ENCODE measurements at regions not wholly inside any gene's neighbourhood (a gene's known extent, or its start where the extent isn't known, plus 50 kb on each side); places are given as distances from the start of the nearest gene placed in this dataset.
"Not testable (repeated sequence)": the region's sequence is repeated elsewhere in the genome, so short reads cannot be mapped to it uniquely, and the experiment has no call there.

DNA sequence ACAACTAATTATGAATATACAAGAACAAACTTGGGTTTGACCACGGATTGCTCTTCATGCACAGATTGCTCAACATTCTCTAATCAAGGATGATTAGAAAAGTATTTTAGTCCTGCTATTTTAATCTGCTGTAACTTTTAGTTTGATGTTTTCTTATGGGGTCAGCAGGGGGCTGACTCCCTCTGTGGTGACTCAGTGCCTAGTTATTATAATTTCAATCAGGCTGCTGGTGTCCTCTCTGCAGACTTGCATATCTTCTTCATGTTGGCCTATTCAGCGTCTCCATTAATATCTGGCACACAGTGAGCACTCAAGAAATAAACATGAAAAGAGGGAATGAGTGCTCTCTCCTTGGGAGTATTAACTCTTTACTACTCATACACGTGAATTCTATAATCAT lies 223.8 kb upstream of the DDI1 start:
- DNase-seq, result no peak

DNA sequence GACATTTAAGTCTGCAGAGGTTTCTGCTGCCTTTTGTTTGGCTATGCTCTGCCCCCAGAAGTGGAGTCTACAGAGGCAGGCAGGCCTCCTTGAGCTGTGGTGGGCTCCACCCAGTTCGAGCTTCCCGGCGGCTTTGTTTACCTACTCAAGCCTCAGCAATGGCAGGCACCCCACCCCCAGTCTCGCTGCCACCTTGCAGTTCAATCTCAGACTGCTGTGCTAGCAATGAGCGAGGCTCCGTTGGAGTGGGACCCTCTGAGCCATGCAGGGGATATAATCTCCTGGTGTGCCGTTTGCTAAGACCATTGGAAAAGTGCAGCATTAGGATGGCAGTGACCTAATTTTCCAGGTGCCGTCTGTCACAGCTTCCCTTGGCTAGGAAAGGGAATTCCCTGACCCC lies 216.1 kb upstream of the DDI1 start:
- DNase-seq, result not testable (repeated sequence)

DNA sequence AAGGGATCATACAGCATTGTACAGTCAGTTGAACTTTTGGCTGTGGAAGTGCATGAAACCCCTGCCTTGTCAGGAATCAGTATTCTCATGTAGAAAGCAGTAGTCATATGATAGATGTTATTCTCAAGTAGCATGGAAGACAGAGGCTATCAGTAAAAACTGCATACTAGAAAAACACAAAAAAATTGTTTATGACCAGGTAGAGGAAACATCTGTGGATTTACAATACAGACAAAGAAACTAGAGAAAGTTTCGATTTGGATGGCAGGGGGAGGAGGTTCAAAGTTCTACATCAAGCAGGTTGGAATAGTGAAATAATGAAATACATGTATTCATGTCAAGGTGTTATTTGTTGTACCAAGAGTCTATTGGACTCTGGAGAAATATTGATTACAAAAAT lies 212.3 kb upstream of the DDI1 start:
- no peak for DNase-seq

DNA sequence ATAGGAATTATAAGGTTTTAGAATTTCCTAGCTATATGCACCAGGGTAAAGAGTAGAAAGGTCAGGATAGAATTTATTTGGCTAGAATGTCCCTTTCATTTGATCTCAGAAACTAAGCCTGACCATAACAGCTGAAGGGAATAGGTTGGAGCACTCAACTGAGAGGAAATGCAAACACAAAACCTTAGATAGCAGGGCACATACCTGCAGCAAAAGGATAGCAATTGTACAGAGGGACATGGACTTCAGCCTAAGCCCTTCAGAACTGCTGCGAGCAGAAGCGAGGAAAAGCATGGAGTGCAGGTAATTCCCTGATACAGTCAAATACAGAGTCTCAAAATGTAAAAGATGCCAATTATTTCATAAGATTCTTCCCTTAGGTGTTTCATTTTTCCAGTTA lies 211.0 kb upstream of the DDI1 start:
- no peak for DNase-seq

DNA sequence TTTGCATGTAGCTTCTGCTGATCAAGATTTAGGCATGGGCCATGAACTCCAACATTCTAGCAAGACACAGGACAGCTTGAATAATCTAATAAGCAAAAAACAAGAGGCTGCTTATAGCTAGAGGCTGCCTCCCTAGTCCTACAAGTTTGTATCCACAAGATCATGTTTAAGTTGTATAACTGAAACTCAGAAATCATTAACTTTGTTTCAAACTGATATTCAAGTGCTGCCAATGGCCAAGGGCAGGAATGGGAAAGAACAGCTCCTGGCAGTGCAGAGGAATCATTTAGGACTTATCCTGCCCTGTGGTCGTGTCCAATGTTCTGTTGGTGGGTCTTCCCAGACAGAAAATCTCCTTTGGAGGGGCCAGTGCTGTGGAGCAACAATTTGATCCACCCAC lies 209.6 kb upstream of the DDI1 start:
- DNase-seq, result no peak

DNA sequence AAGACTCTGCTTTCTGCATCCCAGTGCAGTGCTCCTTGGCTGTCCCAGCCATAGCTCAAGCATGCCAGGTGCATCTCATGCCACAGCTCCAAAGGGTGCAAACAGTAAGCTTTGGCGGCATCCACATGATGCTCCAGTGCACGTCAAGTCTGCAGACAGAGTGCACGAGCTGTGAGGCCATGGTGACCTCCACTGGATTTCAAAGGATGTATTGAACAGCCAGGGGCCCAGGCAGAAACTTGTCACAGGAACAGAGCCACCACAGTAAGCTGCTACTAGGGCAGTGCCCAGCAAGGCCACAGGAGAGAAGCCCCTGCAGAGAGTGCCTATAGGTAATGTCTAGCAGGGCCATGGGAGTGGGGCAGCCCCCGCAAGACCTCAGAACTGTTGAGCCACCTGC lies 206.8 kb upstream of the DDI1 start:
- no peak for DNase-seq

DNA sequence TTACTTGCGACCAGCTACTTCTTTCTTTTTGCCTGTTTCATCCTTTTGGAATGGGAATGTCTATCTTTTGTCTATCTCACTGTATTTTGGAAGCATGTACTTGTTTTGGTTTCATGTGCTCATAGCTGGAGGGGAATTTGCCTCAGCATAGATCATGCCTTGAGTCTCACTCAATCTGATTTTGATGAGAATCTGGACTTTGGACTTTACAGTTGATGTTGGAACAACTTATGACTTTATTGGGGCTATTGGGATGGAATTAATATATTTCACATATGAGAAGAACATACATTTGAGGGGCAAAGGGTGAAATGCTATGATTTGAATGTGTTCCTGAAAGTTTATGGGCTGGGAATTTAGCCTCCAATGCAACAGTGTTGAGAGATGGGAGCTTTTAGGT lies 206.2 kb upstream of the DDI1 start:
- DNase-seq, result no peak

DNA sequence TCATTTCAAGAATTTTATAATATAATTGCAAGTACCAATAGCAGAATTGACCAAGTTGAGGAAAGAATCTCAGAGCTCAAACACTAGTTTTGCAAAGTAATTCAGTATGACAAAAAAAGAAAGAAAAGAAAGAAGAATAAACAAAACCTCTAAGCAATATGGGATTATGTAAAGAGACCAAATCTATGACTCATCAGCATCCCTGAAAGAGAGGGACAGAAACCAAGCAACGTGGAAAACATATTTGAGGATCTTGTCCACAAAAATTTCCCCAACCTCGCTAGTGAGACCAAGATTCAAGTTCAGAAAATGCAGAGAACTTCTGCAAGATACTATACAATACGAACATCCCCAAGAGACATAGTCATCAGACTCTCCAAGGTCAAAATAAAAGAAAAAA lies 203.7 kb upstream of the DDI1 start:
- no peak for DNase-seq

DNA sequence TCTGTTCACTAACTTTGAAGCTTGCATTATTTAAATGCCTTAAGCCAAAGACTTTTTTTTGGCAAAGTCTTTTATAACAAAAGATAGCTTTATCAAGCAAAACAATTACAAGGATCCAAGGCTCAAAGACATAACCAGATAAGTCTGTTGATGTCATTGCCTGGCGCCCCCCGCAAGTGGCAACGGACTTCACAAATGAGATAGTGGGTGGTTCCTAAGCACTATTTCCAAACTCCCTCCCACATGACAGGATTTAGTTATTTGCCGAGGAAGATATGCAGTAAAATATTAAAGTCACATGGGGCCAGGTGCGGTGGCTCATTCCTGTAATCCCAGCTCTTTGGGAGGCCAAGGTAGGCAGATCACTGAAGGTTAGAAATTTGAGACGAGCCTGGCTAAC lies 194.2 kb upstream of the DDI1 start:
- DNase-seq, result no peak

DNA sequence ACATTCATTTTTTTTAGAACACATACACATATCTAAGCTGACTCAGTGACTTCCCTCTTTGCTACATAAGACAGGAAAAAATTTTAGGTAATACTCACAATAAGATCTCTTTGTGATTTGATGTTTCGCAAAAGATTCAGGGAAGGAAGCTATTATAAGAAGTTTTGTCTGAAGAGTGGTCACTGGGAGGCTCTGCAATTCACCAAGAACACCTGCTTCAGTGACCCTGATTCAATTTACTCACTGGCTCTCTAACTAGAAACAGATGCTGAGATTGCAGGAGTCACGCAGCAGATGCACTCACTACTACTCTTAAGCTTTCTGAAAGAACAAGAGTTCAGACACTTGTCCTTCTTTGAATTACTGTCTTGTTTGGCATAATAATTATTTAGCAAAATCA lies 193.6 kb upstream of the DDI1 start:
- no peak for DNase-seq

DNA sequence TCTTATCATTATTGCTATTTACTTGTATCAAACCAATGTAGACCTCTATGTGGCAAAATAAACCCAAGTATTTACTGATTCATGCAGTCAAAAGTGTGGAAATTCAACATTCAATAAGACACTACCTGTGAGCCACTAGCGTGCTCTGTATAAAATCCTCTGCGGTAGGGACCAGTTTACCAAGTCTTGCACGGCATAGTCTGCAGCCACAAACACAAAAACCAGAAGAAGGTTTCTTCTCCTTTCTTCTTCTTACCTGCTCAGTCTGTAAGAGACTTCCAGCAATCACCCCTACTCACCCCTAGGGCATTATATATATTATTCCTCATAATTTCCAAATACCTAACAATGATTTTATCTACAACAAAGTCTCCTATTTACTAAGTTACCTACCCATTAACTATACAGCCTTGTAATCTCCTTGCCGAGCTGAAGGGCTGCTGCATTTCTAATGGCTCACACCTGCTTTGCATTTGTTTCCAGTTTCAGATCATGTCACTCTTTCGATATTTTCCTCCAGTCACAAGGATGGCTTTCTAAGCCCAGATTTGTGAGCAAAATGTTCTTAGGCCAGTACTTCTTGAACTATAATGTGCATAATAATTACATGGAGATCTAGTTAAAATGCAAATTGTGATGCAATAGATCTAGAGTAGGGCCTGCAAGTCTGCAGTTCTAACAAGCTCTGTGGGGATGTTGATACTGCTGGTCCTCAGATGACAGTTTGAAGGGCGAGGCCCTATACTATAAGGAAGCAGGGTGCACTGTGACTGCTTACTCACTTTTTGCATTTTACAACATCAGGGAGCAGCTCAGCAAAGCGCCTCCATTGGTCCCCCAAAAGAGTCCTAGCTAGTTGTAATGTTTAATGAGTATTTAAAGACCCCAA lies 191.9 kb upstream of the DDI1 start:
- DNase-seq, result no peak

DNA sequence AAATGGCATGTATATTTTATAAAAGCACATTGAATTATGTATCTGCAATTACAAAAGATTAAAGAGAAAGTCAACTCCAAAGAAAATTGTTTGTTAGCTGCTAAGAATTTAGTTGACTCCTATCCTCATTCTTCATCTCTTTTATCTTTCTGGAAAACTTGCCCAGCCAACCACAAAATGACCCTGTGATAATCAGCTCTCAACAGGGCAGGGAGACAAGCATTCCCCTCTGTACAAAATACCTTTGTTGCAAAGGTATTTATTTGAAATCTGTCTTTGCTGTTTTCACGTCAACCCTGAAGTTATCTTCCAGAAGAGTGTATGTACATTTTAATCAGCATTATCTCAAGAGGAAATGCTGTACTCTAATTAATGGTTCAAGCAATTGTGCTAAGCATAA lies 191.1 kb upstream of the DDI1 start:
- DNase-seq, result no peak

DNA sequence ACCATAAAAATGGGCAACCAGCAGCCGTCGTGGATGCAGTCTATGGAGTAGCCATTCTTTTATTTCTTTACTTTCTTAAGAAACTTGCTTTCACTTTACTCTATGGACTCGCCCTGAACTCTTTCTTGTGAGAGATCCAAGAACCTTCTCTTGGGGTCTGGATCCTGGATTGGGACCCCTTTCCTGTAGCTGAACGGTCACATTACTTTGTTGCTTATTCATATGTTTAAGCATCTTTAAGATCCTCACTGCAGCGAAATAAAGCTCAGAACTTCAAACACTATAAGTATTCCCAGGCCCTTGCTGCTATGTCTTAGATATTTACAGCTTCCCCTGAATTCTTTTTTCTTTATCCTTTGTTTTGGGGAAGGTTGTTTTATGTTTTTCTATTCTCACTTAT lies 187.8 kb upstream of the DDI1 start:
- no peak for DNase-seq

DNA sequence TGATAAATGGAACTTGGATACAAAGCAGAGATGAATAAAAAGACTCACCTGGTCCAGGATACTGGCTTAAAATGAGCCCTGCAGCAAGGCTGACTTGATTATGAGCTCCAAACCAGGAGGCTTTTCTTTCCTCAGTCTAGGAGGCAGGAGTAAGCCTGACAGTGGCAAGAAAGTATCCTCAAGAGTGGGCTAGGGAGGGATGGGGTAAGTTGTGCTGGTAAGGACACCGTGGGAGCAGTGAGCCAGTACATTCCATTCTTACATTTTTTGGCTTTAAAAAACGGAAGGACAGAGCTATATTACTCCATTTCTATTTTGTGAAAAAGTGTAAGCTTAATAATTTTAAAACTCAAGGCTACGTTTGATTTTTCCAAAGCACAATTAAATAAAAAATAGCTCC lies 187.1 kb upstream of the DDI1 start:
- no peak for DNase-seq

DNA sequence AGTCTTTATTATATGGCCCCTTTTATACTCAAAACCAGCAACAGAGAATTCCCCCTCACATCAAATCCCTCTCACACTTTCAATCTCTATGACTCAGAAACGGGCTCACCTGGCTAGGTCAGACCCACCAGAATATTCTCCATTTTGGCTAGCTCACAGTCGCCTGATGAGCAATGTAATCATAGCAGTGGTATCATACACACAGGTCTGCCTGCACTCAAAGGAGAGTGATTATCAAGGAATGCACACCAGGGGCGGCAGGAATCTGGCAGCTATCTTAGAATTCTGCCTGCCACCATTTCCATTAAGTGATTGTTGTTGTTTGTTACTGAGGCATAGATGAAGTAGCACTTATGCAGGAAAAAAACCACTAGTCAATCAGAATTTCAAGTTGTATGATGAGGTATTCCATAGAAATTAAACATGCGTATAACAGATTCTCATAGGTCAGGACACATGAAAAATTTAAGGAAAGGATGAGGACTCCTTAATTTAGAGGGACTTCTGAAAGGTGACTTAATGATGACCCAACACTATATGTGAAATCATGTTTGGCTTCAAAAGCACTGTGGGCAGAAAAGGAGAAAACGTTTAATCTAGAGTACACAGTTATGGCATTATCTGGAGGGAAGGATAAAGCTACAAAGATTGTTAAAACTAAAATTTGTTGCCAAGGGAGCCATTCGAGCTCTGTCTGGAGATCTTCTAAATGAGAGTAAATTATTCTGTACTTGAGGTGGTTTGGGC lies 185.8 kb upstream of the DDI1 start:
- no peak for DNase-seq

DNA sequence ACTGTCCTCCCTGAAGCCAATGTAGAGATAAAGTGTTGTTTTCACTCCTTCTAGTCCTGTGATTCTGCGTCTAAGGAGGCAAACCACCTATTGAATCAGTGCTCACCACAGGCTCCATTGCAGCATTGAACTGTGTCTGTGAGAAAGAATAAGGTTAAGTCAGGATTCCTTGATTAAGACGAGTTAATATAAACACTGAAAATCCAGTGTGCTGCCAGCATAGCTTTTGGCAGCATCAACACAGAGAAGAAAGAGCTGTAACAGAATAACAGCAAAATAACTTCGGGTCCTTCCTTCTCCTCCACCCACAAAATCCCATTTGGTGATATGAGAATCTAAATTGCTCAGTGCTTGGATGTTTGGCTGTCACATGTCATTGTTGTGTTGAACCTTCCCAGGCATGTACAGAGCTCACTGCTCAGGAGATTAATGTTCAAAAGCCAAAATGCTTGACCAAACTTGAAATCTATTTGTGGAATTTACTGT lies 185.2 kb upstream of the DDI1 start:
- no peak for DNase-seq

Measured in NCI-H510A treated with DMSO at 0.1 percent for 48 hours (cell line).